ENCODE measurements at regions not wholly inside any gene's neighbourhood (a gene's known extent, or its start where the extent isn't known, plus 50 kb on each side); places are given as distances from the start of the nearest gene placed in this dataset.

DNA sequence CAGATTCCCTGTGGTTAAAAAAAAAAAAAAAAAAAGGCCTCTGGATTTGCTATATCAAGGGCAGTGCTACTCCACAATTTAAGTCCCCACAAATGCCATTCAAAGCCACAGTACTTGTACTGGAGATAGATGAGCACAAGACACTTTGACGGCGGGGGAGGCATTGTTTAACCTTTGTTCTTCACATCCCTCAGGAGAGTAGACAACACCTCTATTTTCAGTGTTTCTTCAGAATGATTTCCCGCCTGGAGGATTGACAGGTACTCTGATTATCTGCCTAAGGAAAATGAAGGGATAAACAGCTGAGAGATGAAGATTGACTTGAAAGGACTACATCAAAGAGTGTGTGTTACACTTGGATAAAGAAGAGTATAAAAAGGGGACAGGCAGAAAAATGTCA, 58.7 kb downstream of the OTOL1 start:
- DNase-seq: no peak

DNA sequence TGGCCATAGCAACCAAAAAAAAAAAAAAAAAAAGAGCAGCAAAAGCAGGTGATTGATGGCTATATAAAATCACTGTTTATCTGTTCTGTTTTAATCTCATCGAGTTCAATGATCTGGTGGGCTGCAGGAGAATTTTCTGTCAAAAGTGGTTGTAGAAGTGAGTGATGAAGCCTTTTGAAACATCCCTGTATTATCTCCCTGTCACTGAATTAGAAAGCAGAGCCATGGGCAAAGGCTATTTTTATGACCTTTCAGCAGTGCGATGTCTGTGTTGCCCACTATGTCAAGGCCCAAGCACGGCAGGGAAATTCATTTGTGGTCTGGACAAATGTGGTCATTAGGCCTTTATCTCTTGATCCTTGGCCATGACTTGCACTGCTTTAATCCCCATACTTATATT, 59.9 kb downstream of the OTOL1 start:
- no peak for DNase-seq

DNA sequence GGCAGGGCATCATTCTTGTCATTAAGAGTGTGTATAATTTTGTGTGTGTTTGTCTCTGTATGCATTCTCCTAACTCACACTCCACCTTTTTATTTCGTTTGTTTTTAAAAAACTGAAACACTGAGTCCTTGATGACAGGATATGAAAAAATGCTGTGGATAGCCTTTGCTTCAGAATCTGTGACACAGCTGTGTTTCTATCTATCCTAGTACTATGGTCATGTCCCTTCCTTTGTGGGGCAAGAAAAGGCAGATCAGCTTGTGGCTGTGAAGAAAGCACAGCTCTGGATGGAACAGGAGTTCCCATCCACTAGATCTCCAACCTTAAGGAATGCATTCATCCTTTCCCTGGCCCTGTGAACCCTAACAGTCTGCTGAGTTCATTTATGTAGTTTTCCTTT, 60.3 kb downstream of the OTOL1 start:
- DNase-seq: no peak

DNA sequence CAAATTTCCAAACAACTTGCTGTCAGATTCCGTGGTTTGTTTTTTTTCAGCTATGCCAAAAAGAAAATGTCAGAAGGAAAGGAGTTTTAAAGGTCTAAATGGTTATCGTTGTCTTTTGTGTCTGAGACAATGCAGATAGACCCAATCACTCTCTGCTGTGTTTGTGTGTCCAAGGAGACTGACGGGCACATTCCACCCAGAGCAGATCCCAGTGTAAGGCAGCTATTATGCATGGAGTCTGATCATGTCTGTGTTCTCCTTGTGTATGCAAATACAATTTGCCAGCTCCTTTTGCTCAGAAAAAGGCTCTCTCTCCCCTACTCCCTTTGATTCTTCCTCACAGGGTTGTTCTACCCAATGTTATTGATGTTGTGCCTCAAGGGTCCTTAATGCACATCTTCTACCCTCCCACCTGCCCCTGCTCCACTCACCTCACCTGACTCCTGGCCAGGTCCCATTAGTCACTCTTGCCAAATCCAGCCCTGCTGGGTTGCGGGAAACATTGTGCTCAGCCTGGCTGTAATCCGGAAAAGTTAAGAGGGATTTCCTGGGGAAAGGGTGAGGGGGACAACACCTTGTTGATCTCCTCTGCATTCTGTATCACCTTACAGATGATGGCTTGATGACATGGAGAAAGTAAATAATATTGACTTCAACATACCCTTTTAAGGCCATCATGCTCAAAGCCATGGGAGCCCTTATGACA, 61.0 kb downstream of the OTOL1 start:
- no peak for DNase-seq

DNA sequence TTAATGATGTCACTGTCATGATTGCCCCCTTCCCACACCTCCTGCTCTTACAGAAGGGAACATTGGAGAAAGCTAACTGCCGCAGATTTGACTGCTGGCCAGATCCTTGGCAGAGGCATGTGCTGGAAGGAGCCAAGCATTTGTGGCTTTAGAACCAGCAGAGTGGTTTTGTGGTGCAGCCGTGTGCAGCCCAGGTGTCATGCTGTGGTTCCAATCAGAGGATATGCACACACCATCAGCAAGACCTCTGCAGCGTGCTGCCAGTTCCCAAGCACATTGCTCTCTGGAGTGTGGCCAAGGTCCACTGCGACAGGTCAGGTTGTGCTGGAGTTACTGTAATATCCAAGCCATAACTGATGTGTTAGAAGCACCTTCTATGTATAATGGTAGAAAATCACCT, 61.6 kb downstream of the OTOL1 start:
- peak; percentile 64 for DNase-seq

DNA sequence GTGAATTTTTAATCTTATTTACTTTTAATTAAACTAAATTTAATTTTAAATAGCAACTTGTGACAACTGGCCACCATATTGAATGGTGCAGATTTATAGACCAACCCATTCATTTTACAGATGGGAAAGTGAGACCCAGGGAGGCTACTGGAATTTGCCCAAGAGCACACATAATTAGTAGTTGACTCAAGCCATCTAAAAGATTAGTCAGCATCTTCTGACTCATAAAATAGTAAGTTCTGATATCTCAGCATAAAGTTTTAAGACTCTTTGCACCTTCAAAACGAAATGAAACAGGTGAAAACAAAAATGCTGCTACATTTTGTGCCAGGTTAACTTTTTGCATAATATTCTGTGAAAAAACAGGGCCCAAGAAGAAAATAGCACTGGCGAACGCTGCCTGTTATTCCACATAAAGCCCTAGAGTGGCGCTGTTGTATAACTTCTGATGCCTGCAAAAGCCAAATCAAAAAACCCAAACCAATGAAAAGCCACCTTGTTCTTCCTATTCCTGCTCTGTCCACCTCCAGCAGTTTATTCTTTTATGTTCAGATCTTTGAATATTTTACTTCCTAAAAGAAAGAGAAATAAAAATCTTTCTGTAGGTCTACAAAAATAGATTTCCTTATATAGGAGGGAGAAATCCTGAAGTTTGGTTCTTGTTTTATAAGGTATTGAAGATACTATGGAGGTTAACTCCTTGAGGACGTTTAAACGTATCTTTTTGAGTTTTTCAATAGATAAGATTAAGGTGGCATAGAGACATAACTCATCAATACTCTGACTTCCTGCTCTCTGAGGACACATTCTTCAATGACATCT, 62.8 kb downstream of the OTOL1 start:
- DNase-seq: peak; percentile 61

DNA sequence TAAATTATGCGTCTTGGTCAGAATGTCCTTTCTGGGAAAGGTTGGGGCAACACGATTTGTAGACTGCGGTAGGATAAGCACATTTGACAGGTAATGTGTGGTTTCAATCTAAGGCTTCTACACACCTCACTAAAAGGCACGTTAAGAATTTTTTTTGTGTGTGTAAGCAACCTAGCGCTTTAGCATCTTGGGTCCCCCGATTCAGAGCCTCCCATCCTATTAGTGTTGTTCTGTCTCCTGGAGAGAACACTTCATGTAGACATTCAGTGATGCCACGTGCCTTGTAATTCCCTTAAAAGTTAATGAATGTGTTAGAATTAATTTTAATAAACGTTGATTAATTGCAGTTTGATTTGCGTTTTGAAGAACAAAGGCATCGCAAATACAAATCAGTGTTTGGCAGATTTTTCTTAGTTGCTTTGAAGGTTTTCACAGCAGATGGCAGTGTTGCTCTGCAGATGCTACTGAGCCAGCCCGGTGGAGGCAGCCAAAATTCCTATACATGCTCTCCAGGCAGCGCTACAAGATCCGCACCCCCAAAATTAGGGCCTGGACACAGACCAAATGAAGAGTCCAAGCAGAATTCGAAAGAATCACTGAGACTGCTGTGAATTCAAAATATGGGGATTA, 63.5 kb downstream of the OTOL1 start:
- DNase-seq: peak; percentile 44

DNA sequence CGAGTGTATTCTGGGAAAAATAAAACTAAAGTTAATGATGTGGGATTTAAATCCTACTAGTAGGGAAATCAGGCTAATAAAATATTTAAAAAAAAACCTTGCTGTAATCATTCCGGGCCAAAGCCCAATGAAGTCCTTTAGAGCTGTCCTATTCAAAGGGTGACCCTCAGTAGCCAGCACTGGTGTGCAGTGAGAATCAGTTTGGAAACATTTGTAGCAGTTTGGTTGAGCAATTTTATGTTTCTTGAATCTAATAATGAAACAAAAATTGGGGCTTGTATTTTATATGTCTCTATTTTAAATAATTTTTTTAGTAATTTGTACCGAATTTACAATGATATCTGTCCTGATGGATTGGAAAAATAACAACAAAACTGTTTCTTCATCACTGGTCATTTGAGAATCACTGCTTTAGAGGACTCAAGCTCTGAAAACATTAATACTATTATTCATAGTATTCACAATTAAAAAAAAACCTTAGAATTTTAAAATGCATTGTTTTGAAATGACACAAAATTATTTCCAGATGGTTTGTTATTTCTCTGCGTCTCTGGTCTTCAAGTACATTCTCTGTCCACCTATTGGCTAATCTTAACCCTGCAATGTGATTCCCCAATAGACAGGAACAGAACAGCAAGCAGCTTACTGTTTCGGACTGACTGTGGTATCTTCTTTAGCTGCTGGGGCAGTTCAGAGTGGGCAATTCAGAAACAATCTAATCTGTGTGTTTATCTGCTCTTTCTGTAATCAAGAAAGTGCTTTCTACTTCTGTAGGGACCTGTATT, 71.2 kb downstream of the OTOL1 start:
- no peak for DNase-seq

DNA sequence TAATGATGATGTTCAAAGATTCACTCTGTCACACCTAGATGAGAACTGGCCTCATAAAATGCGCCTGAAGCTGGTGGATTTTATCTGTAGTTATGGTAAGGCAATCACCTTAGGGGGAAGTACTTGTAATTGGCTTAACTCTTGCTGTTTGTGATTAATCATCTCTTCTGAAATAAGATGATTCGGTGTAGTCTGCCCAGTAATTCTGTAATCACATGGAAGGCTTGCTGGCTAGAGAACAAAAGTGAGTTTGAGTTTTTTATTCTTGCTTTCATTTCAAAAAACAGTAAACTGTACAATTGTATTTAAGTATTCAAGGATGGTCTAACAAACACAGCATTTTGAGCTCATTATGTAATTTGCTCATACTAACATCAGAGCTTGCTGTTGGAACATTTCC, 72.1 kb downstream of the OTOL1 start:
- DNase-seq: no peak

DNA sequence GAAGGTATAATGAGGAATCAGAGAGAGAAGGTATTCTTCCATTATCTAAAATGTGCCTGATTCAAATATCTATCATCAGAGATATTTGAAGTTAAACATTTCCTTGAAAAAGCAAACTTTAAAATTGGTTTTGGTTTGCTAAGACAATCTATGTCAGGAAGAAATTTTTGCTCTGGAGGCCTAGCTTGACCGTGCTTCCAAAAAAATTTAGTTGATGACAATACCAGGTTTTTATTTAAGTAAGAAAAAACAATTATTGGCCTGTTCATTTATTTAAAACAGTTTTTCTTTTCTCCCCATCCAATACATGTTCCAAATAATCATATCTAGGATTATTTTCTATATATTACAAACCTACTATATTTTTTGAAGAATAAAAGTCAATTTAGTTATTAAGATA, 75.3 kb downstream of the OTOL1 start:
- no peak for DNase-seq

DNA sequence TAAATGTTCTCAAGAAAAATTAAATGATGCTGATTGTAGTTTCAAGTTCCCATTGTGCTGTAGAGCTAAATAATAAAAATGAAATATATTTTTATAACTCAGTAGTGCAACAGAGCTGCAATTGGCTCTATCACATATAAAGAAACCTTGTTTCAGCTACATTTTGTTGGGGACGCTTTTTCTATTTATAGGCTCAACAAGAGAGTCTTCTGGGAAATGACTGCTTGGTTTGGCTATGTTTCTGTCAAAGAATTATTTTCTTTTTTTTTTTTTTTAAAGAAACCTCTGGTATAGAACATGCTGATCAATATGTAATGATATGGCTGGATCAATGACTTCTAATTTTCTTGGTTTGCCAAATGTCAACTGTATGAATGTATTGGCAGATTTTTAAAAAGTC, 76.5 kb downstream of the OTOL1 start:
- DNase-seq: no peak

DNA sequence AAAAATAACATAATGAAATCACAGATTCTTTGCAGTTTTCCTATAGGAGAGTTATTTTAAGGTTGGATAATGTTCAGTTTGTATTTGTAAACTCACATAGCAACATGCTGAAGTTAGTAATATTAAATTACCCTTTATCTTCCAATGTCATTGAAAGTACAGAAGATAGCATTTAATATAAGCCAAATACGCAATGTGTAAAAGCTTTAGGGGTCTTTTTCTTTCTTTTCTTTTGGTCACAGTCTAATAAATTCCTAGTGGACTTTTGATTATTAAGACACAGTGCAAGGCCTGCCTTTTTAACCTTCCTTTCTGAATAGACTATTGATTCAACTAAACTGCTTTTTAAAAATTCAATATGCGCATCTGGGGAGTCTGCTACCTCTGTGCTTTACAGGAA, 79.3 kb downstream of the OTOL1 start:
- no peak for DNase-seq

DNA sequence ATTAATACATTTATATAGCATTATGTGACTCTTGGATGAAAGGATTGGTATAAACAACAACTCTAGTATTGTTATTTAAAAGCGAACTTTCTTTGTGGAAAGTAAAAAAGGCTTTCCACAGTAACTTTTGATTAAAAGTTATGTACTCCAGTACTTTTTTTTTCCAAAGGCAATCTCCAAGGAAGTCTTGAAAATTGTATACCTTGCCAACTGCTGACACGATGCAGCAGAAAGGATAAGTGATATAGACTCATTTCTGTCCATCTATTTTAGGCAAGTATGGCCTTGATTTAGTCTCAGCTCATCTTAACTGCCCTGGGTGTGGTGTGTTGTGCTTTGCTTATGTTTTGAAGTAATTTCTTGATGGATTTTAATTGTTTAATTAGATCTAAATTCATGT, 79.7 kb downstream of the OTOL1 start:
- DNase-seq: no peak

DNA sequence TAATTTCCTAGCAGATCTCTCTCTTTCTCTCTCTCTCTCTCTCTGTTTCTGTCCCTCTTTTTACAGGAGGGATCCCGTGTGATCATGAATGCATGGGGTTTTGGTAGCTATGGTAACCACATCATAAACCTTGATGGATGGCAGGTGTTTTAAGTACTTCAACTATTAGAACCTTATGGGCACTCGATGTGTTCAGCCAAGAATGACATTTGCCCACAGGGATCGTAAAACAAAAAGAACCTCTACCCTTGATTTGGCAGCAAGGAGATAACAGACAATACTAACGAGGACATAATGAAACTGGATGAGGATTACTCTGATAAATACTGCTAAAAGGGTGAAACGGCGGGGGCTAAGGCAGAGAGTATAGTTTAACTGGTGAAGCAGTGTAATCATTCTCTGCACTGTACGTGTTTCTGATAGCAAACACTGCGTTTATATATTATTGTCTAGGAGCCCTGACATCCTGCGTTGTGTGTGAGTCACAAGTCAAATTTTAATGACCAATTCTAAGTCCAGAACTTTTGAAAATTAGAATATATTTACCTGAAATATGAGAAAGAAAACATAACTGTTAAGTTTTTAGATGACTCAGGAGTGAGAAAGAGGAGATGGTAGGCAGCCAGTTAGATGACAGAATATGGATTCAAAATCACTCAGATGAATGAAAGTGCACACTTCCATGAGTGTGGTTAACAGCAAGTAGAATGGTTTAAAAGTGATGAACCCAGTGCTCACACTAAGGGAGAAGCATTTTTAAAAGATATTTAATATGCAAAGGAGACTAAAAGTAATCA, 80.3 kb downstream of the OTOL1 start:
- DNase-seq: no peak

DNA sequence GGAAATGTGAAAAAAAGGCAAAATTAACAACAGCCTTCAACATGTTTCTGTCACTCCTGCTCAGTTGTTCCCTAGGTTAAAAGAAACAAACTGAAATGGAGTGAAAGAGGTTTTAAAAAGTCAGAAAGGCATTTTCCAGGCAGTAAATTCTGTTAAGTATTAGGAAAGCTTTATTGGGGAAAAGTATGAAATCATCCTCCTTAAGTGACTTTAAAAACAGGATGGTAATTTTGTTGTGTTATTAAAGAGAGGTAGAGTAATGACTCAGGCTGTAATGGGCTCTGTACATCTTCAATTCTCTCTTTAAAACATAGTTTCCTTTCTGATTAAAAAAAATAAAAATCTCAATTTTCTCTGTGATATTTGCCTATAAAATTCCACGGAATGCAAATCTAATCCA, 81.1 kb downstream of the OTOL1 start:
- no peak for DNase-seq

DNA sequence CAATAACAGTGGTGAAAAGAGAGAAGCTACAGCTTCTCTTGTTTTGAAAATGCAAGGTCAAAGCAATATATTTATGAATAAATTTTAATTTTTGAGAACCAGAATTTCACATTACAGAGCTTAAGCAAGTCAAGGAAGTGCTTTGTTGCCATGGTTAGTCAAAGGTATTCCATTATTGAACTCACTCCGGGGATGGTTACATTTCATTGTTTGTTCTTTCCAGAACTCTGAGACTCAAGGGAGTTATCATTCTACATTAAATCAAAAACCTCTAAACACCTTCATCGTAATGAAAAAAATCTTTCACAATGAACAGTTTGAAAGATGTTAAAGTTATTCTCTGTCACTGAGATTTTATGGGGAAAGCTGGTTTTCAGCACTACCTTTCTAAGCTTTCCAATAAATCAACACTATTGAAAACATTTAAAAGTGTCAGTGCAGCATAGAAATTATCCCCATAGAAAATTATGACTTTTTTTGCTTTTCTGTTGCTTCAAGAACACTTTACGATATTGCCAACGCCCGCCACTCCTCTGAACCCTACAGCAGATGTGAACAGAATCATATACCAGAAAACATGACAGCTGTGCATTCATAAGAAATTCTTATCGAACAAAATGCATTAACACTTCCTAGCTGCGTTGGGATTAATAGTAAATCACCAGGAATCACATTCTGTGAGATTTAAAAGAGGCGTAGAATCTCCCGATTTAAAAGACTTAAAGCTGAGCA, 83.0 kb downstream of the OTOL1 start:
- no peak for DNase-seq

DNA sequence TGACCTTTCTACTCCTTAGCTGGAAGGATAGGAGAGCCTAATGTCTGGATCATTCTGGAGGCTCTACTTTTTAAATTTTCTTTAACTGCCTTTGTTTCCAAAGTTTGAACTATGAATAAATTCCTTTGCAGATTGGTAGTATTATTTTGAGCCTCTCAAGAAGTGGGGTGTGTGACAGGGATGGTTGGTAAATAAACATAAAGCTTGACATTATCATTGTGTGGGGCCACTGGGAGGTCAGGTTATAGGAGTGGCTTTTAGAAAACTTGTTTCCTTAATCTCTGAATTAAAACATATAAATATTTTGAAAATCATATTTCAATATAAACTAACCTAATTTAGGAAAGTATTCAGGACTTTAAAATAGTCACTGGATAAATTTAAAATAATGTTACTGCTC, 89.3 kb downstream of the OTOL1 start:
- no peak for DNase-seq

DNA sequence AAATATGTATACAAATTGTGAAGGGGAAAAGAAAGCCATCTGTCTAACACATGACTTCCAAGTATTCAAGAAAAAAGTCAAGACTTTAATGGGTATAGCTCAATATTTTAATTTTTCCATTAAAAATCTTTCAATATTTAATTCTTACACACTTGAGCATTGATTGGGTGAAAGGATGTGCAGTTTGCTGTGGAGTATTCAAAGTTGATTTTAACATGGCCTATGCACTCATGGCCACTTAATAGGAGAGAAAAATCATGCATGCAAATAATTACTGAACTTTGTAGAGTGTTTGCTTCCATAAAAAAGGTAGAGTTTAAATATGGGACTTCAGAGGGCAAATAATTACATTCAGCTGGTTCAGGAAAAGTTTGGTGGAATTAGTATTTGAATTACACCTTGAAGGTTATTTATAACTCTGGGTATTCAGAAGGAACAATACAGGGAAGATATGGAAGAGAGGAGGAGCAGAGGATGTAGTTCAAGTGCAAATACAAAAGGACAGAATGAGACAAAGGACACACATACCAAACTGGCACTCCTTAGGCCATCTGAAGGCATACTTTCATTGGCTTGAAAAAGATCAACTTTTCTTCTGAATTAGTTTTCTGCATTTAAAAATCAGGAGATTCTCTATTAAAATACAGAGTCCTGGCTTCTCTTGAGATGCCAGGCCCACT, 90.1 kb downstream of the OTOL1 start:
- DNase-seq: no peak

DNA sequence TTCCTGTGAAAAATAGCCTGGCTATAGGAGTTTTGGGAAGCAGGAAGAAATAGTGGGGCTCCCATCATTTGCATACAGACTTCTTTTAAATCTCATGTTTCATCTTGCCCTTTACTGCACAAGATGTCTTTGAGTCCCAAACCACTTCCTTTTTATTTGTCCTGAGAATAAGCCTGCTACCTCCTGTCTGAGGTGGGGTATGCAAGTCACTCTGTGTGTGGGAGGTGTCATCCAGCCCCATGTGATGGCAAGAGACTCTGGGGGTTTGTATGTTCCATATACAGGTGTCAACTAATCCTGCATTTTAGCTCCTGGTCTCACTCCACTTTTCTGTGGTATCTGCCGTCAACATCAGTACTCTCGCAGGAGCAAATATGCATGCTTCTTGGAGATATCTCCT, 102.0 kb downstream of the OTOL1 start:
- DNase-seq: no peak

DNA sequence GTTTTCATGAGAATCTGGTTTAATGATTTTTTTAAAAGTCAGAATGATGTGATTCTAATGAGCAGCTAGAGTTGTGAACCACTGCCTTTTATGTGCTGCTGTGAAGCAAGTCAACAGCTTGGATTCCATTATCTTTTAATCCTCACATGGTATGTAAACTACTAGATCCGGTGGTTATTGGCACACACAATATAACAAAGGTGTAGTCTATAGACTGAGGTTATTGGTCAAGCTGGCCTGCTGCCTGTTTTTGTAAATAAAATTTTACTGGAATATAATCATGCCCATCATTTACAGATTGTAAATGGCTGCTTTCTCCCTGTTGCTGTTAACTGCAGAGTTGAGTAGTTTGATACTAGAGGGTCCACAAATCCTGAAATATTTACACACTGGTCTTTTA, 103.1 kb downstream of the OTOL1 start:
- DNase-seq: no peak

DNA sequence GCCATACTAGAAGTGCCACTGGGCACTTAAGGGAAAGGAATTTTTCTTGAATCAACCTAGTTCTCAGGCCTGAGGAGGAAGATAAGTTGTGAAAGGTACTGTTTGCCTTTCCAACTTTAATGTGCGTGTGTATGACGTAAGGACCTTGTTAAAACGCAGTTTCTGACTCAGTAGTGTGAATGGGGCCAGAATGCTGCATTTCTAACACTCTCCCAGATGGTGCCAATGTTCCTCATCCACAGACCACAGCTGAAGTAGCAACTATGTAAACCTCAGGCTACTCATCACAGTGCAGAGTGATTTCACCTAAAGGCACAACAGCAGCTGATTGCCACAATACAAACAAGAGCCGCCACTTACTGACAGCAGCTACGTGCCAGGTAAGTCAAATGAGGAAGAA, 103.6 kb downstream of the OTOL1 start:
- DNase-seq: no peak
